Testis (tissue), 2 donors: ENCODE measurements at regions not wholly inside any gene's neighbourhood (a gene's known extent, or its start where the extent isn't known, plus 50 kb on each side); places are given as distances from the start of the nearest gene placed in this dataset.

ENCODE experiments used
- DNase-seq: peaks from one replicate; pipeline ENCODE4 v3.0.0-alpha.2; 2019
- H3K27ac ChIP-seq, 2 donors: fragments of 200-600 bp; sonication (generic); one replicate each; pipeline ENCODE4 v1.5.1; 2019
- H3K27me3 ChIP-seq: fragments of 200-600 bp; sonication (generic); one replicate; pipeline ENCODE4 v1.5.1; 2019
- H3K36me3 ChIP-seq: fragments of 200-600 bp; sonication (generic); one replicate; pipeline ENCODE4 v1.5.1; 2017; ENCODE audit warnings: low read depth; ENCODE audit errors: missing control alignments
- H3K4me1 ChIP-seq: fragments of 200-600 bp; sonication (generic); one replicate; pipeline ENCODE4 v1.5.1; 2019
- H3K4me3 ChIP-seq, 2 donors: fragments of 200-600 bp; sonication (generic); one replicate each; pipeline ENCODE4 v1.5.1; 2017 to 2019
- H3K9me3 ChIP-seq: fragments of 200-600 bp; sonication (generic); one replicate; pipeline ENCODE4 v1.5.1; 2017
- CTCF ChIP-seq, 3 experiments: fragments of 450-650 bp in 2 of 3; fragments of 200-600 bp in 1 of 3; sonication (generic) in 1 of 3; IDR thresholded peaks; one replicate each; pipeline ENCODE4 v1.5.1; 2016 to 2019; ENCODE audit warnings: antibody characterized with exemption in 3 of 3, mild to moderate bottlenecking in 2 of 3, moderate library complexity in 1 of 3
- POLR2A ChIP-seq: fragments of 450-650 bp; IDR thresholded peaks from one replicate; pipeline ENCODE4 v1.6.1; 2017; ENCODE audit warnings: antibody characterized with exemption, mild to moderate bottlenecking, moderate library complexity
- WGBS, 2 donors: methylation state at CpG; one replicate each; pipeline ENCODE4 v1.1.5; 2018; 5-methylcytosine and 5-hydroxymethylcytosine counted together
- intact Hi-C: fragments of 100-400 bp; cut with DNase I; formaldehyde crosslinking; loops from one replicate; pipeline ENCODE4 v1.15.1; 2023; ENCODE audit warnings: low total_unique reads

GRCh38 chr6:22896696-22897095, 327.3 kb downstream of the HDGFL1 start:
- Histone ChIP-seq H3K9me3 (no peaks in the 10 kb centered on the region), H3K4me3 (no peak overlapping the region), H3K4me1 (no peaks in the 10 kb centered on the region), H3K36me3 (no peaks in the 10 kb centered on the region), H3K27me3 (no peaks in the 10 kb centered on the region), H3K27ac (no peak overlapping the region)
- 60 to 66% methylated on average over 3 of the region's 3 CpGs for WGBS, 2 donors
- no peak for DNase-seq
- intact Hi-C loops = no loop called here
- TF ChIP-seq POLR2A = no peak
- TF ChIP-seq CTCF (IDR thresholded peaks at IDR 0.05) = no peak

- H3K36me3 ChIP-seq = no peaks in the 10 kb centered on the region
- H3K4me3 ChIP-seq = no peak overlapping the region
- no peaks in the 10 kb centered on the region for H3K4me1 ChIP-seq
- H3K27ac ChIP-seq = no peak overlapping the region
- no peak for TF ChIP-seq CTCF (IDR thresholded peaks at IDR 0.05)
- no peak for DNase-seq
- 46 to 56% methylated on average over 1 of the region's 1 CpG for whole genome bisulfite sequencing, 2 donors
- intact Hi-C loops = no loop called here
- no peaks in the 10 kb centered on the region for H3K9me3 ChIP-seq
- H3K27me3 ChIP-seq = no peaks in the 10 kb centered on the region
Observed at GRCh38 chr6:22899426-22899825, 330.1 kb downstream of the HDGFL1 start.

GRCh38 chr6:22903826-22904225, 334.5 kb downstream of the HDGFL1 start:
- H3K27ac ChIP-seq = no peak overlapping the region
- no peaks in the 10 kb centered on the region for H3K9me3 ChIP-seq
- TF ChIP-seq CTCF (IDR thresholded peaks at IDR 0.05) = no peak
- no peak for TF ChIP-seq POLR2A
- no peak for DNase-seq
- whole genome bisulfite sequencing, 2 donors = 92 to 93% methylated on average over 3 of the region's 3 CpGs
- H3K27me3 ChIP-seq = no peaks in the 10 kb centered on the region
- H3K4me1 ChIP-seq = no peaks in the 10 kb centered on the region
- no peak overlapping the region for H3K4me3 ChIP-seq
- no peaks in the 10 kb centered on the region for H3K36me3 ChIP-seq
- intact Hi-C loops = no loop called here

GRCh38 chr6:22904431-22904830, 335.1 kb downstream of the HDGFL1 start:
- WGBS, 2 donors = 57 to 73% methylated on average over 5 of the region's 5 CpGs
- no peak for TF ChIP-seq POLR2A
- no peak for TF ChIP-seq CTCF (IDR thresholded peaks at IDR 0.05)
- intact Hi-C loops = no loop called here
- Histone ChIP-seq H3K27ac (no peak overlapping the region), H3K36me3 (no peaks in the 10 kb centered on the region), H3K9me3 (no peaks in the 10 kb centered on the region), H3K4me1 (no peaks in the 10 kb centered on the region), H3K4me3 (no peak overlapping the region), H3K27me3 (no peaks in the 10 kb centered on the region)
- DNase-seq = no peak

GRCh38 chr6:22906091-22906549, 336.8 kb downstream of the HDGFL1 start:
- no peaks in the 10 kb centered on the region for H3K36me3 ChIP-seq
- H3K4me3 ChIP-seq = no peak overlapping the region
- H3K4me1 ChIP-seq = no peaks in the 10 kb centered on the region
- 59 to 67% methylated on average over 3 of the region's 3 CpGs for WGBS, 2 donors
- H3K9me3 ChIP-seq = no peaks in the 10 kb centered on the region
- H3K27me3 ChIP-seq = no peaks in the 10 kb centered on the region
- no peak overlapping the region for H3K27ac ChIP-seq
- intact Hi-C loops = no loop called here
- DNase-seq = no peak
- TF ChIP-seq POLR2A = no peak
- no peak for TF ChIP-seq CTCF (IDR thresholded peaks at IDR 0.05)
